Trophoblast cell (in vitro differentiated cells and primary cell): ENCODE measurements at regions not wholly inside any gene's neighbourhood (a gene's known extent, or its start where the extent isn't known, plus 50 kb on each side); places are given as distances from the start of the nearest gene placed in this dataset.

Experiments
- DNase-seq, 2 donors: peaks; one replicate each; pipeline ENCODE4 v3.0.0-alpha.2; 2016
- H2AFZ ChIP-seq: 2 replicates; pipeline ENCODE4 v1.6.1; 2013; ENCODE audit warnings: low read length, moderate library complexity, mild to moderate bottlenecking; ENCODE audit not compliant: insufficient read depth, poor library complexity
- H2AK5ac ChIP-seq: 2 replicates; pipeline ENCODE4 v1.6.1; 2013; ENCODE audit warnings: mild to moderate bottlenecking, low read length
- H2BK120ac ChIP-seq: 2 replicates; pipeline ENCODE4 v1.6.1; 2013; ENCODE audit warnings: low read length, mild to moderate bottlenecking, moderate library complexity; ENCODE audit not compliant: insufficient read depth, poor library complexity
- H2BK12ac ChIP-seq: 2 replicates; pipeline ENCODE4 v1.6.1; 2013; ENCODE audit warnings: mild to moderate bottlenecking, low read length, moderate library complexity
- H2BK5ac ChIP-seq: 2 replicates; pipeline ENCODE4 v1.6.1; 2013; ENCODE audit warnings: low read length, low read depth, moderate library complexity, mild to moderate bottlenecking; ENCODE audit not compliant: poor library complexity
- H3K14ac ChIP-seq: 2 replicates; pipeline ENCODE4 v1.6.1; 2013; ENCODE audit warnings: mild to moderate bottlenecking, low read length
- H3K18ac ChIP-seq: 2 replicates; pipeline ENCODE4 v1.6.1; 2013; ENCODE audit warnings: mild to moderate bottlenecking, low read length
- H3K23ac ChIP-seq: 2 replicates; pipeline ENCODE4 v1.6.1; 2013; ENCODE audit warnings: low read length
- H3K27ac ChIP-seq: 2 replicates; pipeline ENCODE4 v1.5.1; 2013; ENCODE audit warnings: low read depth, mild to moderate bottlenecking, inconsistent platforms, low read length, moderate library complexity
- H3K27me3 ChIP-seq: 2 replicates; pipeline ENCODE4 v1.6.1; 2013; ENCODE audit warnings: inconsistent platforms, mild to moderate bottlenecking, low read length, moderate library complexity; ENCODE audit not compliant: insufficient read depth
- H3K36me3 ChIP-seq, 2 experiments: 1 replicate in 1 of 2; 2 replicates in 1 of 2; pipeline ENCODE4 v1.6.1; 2013; ENCODE audit warnings: low read length in 2 of 2, mild to moderate bottlenecking in 2 of 2, moderate library complexity in 1 of 2; ENCODE audit not compliant: insufficient read depth in 2 of 2, control insufficient read depth in 1 of 2
- H3K4ac ChIP-seq: 2 replicates; pipeline ENCODE4 v1.6.1; 2013; ENCODE audit warnings: low read depth, mild to moderate bottlenecking, low read length, moderate library complexity
- H3K4me1 ChIP-seq, 2 experiments: 1 replicate in 1 of 2; 2 replicates in 1 of 2; pipeline ENCODE4 v1.6.1; 2013; ENCODE audit warnings: low read length in 2 of 2, mild to moderate bottlenecking in 2 of 2, moderate library complexity in 1 of 2; ENCODE audit not compliant: insufficient read depth in 2 of 2, control insufficient read depth in 1 of 2
- H3K4me2 ChIP-seq: 2 replicates; pipeline ENCODE4 v1.6.1; 2013; ENCODE audit warnings: inconsistent platforms, mild to moderate bottlenecking, low read length, moderate library complexity
- H3K4me3 ChIP-seq: 2 replicates; pipeline ENCODE4 v1.5.1; 2013; ENCODE audit warnings: mild to moderate bottlenecking, low read depth, low read length, inconsistent platforms
- H3K79me1 ChIP-seq: one replicate; pipeline ENCODE4 v1.6.1; 2013; ENCODE audit warnings: low read length
- H3K79me2 ChIP-seq: 2 replicates; pipeline ENCODE4 v1.6.1; 2013; ENCODE audit warnings: low read length, mild to moderate bottlenecking; ENCODE audit not compliant: control insufficient read depth, insufficient read depth, poor library complexity
- H3K9ac ChIP-seq: 2 replicates; pipeline ENCODE4 v1.6.1; 2013; ENCODE audit warnings: mild to moderate bottlenecking, low read length
- H3K9me3 ChIP-seq: 2 replicates; pipeline ENCODE4 v1.6.1; 2013; ENCODE audit warnings: low read depth, mild to moderate bottlenecking, control low read depth, inconsistent platforms, low read length; ENCODE audit not compliant: insufficient read depth
- H4K12ac ChIP-seq: 2 replicates; pipeline ENCODE4 v1.6.1; 2013; ENCODE audit warnings: low read depth, mild to moderate bottlenecking, low read length, moderate library complexity
- H4K8ac ChIP-seq: 2 replicates; pipeline ENCODE4 v1.6.1; 2013; ENCODE audit warnings: low read depth, mild to moderate bottlenecking, low read length, moderate library complexity
- H4K91ac ChIP-seq: one replicate; pipeline ENCODE4 v1.6.1; 2013; ENCODE audit warnings: low read depth, mild to moderate bottlenecking, low read length, moderate library complexity
- WGBS: extraction: QIAGEN DNeasy Blood & Tissue Kit; methylation state at CpG from one replicate; pipeline ENCODE4 v1.1.7; 2013; ENCODE audit warnings: missing lambda C conversion rate; ENCODE audit not compliant: insufficient read length, insufficient coverage; ENCODE audit errors: extremely low coverage; 5-methylcytosine and 5-hydroxymethylcytosine counted together

- Histone ChIP-seq H3K4me3 (no peak overlapping the region), H3K36me3 (no peaks in the 10 kb centered on the region), H3K27me3 (no peaks in the 10 kb centered on the region), H4K8ac (no peak overlapping the region), H3K4me2 (no peak overlapping the region), H2AFZ (no peak overlapping the region), H3K14ac (no peak overlapping the region), H4K12ac (no peak overlapping the region), H4K91ac (no peak overlapping the region), H3K23ac (no peak overlapping the region), H3K79me2 (no peaks in the 10 kb centered on the region), H3K18ac (no peak overlapping the region), H2BK120ac (no peak overlapping the region), H3K79me1 (no peaks in the 10 kb centered on the region), H3K4ac (no peak overlapping the region), H3K4me1 (no peaks in the 10 kb centered on the region), H2AK5ac (no peak overlapping the region), H2BK5ac (no peak overlapping the region), H2BK12ac (no peak overlapping the region), H3K27ac (no peak overlapping the region), H3K9ac (no peak overlapping the region), H3K9me3 (peaks cover 2% of the 10 kb centered on the region)
- WGBS = no CpG with 5 or more reads among the region's 13 CpGs
- no peak for DNase-seq
Observed at GRCh38 chr13:53921473-53921872, 892.9 kb downstream of the OLFM4 start.

GRCh38 chr13:53941588-53942190, 913.1 kb downstream of the OLFM4 start:
- no peak overlapping the region for H2BK5ac ChIP-seq
- WGBS = no CpG with 5 or more reads among the region's 1 CpG
- no peak overlapping the region for H2BK12ac ChIP-seq
- no peaks in the 10 kb centered on the region for H3K27me3 ChIP-seq
- no peak overlapping the region for H2BK120ac ChIP-seq
- no peaks in the 10 kb centered on the region for H3K9me3 ChIP-seq
- no peaks in the 10 kb centered on the region for H3K4me1 ChIP-seq
- no peaks in the 10 kb centered on the region for H3K36me3 ChIP-seq
- no peak for DNase-seq
- H3K4me2 ChIP-seq = no peak overlapping the region
- no peak overlapping the region for H3K23ac ChIP-seq
- no peak overlapping the region for H3K4me3 ChIP-seq
- no peaks in the 10 kb centered on the region for H3K79me1 ChIP-seq
- H2AFZ ChIP-seq = no peak overlapping the region
- H3K79me2 ChIP-seq = no peaks in the 10 kb centered on the region
- H4K12ac ChIP-seq = no peak overlapping the region
- no peak overlapping the region for H4K8ac ChIP-seq
- no peak overlapping the region for H3K14ac ChIP-seq
- H4K91ac ChIP-seq = no peak overlapping the region
- H3K27ac ChIP-seq = no peak overlapping the region
- H3K18ac ChIP-seq = no peak overlapping the region
- no peak overlapping the region for H3K4ac ChIP-seq
- H3K9ac ChIP-seq = no peak overlapping the region
- H2AK5ac ChIP-seq = no peak overlapping the region

GRCh38 chr13:53946500-53946899, 917.9 kb downstream of the OLFM4 start:
- H2AK5ac ChIP-seq = no peak overlapping the region
- no peaks in the 10 kb centered on the region for H3K79me2 ChIP-seq
- no peak overlapping the region for H2BK12ac ChIP-seq
- H3K4ac ChIP-seq = no peak overlapping the region
- no peak overlapping the region for H4K91ac ChIP-seq
- H3K27ac ChIP-seq = no peak overlapping the region
- H3K79me1 ChIP-seq = no peaks in the 10 kb centered on the region
- H2AFZ ChIP-seq = no peak overlapping the region
- no peak overlapping the region for H3K14ac ChIP-seq
- DNase-seq = no peak
- WGBS = no CpG with 5 or more reads among the region's 3 CpGs
- H3K18ac ChIP-seq = no peak overlapping the region
- no peaks in the 10 kb centered on the region for H3K36me3 ChIP-seq
- H2BK120ac ChIP-seq = no peak overlapping the region
- H3K4me1 ChIP-seq = no peaks in the 10 kb centered on the region
- H3K9me3 ChIP-seq = no peaks in the 10 kb centered on the region
- no peak overlapping the region for H3K9ac ChIP-seq
- H3K23ac ChIP-seq = no peak overlapping the region
- H3K4me2 ChIP-seq = no peak overlapping the region
- no peaks in the 10 kb centered on the region for H3K27me3 ChIP-seq
- H4K8ac ChIP-seq = no peak overlapping the region
- no peak overlapping the region for H3K4me3 ChIP-seq
- H4K12ac ChIP-seq = no peak overlapping the region
- no peak overlapping the region for H2BK5ac ChIP-seq

- WGBS = no CpG with 5 or more reads among the region's 2 CpGs
- Histone ChIP-seq H4K91ac (no peak overlapping the region), H3K27me3 (no peaks in the 10 kb centered on the region), H3K9me3 (no peaks in the 10 kb centered on the region), H4K12ac (no peak overlapping the region), H2BK12ac (no peak overlapping the region), H3K36me3 (no peaks in the 10 kb centered on the region), H4K8ac (no peak overlapping the region), H3K23ac (no peak overlapping the region), H2BK120ac (no peak overlapping the region), H2BK5ac (no peak overlapping the region), H3K4me1 (no peaks in the 10 kb centered on the region), H3K27ac (no peak overlapping the region), H3K4me2 (no peak overlapping the region), H2AK5ac (no peak overlapping the region), H2AFZ (no peak overlapping the region), H3K79me2 (no peaks in the 10 kb centered on the region), H3K4ac (no peak overlapping the region), H3K4me3 (no peak overlapping the region), H3K18ac (no peak overlapping the region), H3K79me1 (no peaks in the 10 kb centered on the region), H3K14ac (no peak overlapping the region), H3K9ac (no peak overlapping the region)
- no peak for DNase-seq
Observed at GRCh38 chr13:53953183-53953582, 924.6 kb downstream of the OLFM4 start.
